Stimulated activated naive CD4-positive, alpha-beta T cell treated with Interleukin-2 at 50 U/mL for 16 hours (primary cell): ENCODE measurements at regions not wholly inside any gene's neighbourhood (a gene's known extent, or its start where the extent isn't known, plus 50 kb on each side); places are given as distances from the start of the nearest gene placed in this dataset.

Source experiments
- DNase-seq: peaks from one replicate; lab custom pipeline; 2025; lab: John Stamatoyannopoulos, UW

GRCh38 chr9:91024841-91025240 lies 223.2 kb downstream of the SYK start:
- DNase-seq: no peak

- DNase-seq: no peak
These were observed 224.2 kb downstream of the SYK start for GRCh38 chr9:91025856-91026255.

DNA sequence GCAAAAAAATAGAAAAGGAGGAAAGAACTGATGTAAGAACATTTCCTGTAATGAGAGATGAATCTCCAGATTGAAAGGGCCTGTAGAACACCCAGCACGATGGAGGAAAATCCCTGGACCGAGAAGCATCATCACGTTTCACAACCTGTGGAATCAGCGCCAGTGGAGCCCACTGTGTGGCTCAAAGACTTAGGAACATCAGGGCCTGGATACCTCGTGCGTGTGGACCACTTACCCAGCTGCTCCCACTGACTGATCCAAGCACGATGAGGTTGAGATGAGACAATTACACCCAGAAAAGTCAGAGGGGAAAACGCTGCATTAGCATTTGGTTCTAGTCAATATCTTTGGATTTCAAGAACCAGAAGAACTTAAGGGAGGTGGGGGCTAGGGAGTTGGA lies 224.6 kb downstream of the SYK start:
- DNase-seq: no peak

DNA sequence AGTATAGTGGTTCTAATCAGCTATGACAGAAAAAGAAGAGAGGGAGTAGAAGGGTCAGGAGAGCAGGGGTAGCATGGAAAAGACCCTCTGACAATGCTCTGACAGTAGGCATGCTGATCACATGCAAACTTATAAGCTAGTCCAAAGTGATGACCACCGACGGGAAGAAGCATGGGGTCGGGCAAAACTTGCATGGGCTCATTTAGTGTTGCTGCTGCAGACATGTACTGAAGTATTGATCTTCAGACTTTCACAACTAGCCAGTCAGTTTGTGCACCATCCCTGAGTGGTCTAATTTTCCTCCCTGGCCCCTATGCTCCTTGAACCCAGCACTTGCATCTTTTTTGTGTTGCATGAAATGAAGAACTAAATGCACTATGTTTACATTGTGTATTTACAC lies 225.4 kb downstream of the SYK start:
- DNase-seq: no peak

DNA sequence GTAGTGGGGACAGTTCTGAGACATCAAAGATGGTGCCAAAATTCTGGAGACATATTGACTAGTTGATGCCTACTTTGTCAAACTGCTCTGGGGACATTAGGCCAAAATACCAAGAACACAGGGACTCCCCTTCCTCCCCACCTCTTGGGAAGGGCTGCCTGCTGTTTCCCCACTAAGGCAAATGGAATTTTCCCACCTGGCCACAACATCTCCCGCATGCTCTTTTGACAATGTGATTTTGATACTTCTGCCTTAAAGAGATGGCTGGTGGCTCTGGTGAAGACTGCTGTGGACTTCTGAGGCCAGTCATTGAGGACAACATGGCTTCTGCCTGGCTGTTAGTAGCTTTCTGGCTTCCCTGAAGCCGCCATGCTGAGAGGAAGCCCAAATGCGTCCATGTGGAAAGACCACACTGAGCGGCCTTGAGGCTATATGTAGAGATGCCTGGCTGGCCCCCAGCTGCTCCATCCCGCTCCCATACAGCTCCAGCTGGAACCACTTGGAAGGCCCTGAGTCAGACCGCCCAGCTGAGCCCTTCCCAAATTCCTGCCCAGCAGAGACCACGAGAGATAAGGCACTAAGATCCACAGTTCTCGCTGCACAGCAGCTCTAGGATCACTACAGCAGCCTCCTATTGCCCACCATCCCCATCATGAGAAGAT lies 226.7 kb downstream of the SYK start:
- no peak for DNase-seq

DNA sequence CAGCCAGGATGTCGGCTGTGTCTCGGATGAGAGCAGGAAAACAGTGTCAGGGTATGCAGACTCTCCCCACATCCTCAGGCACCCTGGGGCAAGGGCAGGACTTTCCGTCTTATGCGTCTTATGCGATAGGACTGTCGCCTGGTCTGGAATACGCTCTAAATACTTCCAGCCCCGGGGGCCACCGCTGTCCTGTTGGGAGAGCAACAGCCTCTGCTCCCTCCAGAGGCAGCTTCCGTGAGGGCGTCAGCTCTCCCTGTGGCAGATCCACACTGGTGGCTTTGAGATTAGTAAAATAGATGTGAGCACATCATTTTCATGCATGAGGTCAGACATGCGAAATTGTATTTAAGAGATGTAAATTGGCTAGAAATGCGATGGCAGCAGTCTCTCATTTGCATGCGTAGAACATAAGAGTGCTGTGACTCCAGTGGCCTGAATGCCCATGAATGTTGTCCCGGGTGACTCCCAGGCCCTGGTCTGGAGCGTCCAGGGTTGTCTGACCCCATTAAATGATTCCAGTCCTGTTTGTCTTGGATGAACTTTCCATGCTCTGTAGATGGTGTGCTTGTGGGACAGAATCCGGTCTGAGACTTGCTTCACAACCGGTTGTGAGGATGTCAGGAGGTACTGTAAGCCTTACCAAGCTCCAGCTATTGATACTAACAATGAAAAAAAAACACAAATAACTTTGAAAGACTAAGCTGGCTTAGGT lies 228.2 kb downstream of the SYK start:
- DNase-seq: no peak

- DNase-seq: no peak
These were observed 230.5 kb downstream of the SYK start for GRCh38 chr9:91032121-91032531.

DNA sequence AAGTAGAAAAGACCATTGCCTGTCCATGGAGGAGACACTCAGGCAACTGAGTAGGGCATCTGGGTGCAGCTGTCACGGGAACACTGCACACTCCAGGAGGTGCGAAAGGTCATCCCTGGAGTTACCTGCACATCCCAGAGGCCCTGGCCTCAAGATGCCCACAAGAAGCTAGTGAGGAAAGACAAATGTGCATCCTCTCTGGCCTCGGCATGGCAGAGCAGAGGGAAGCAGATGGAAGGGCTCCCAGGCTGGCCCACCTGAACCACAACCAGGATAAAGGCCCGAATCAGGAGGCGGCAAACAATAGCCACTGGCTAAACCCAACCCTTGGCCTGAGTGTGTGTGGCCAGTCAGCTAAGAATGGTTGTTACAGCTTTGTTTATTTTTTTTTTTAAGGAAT lies 231.7 kb downstream of the SYK start:
- DNase-seq: no peak

DNA sequence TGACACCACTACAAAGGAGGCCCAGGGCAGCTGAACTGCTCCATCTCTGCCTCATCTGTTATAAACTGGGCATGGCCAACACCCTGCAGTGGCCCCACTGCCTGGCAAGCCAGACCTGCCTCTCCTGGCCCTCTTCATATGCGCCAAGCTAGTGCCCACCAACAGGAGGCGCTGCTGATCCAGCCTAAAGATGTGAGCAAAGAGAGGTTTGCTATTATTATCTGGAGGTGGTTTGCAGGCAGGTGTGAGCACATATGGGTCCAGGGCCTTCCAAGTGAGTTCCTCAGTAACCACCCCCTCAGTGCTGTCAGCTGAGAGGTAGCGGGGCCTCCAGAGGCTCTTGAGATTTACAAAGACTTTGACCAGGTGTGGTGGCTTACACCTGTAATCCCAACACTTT lies 232.2 kb downstream of the SYK start:
- peak; percentile 70 for DNase-seq

GRCh38 chr9:91034521-91034920 lies 232.9 kb downstream of the SYK start:
- DNase-seq: no peak

GRCh38 chr9:91034976-91035824 lies 233.6 kb downstream of the SYK start:
- DNase-seq: no peak

- no peak for DNase-seq
These were observed 234.2 kb downstream of the SYK start for GRCh38 chr9:91035825-91036208.

- DNase-seq: no peak
These were observed 234.7 kb downstream of the SYK start for GRCh38 chr9:91036356-91036755.

GRCh38 chr9:91036826-91037510 lies 235.3 kb downstream of the SYK start:
- DNase-seq: peak; percentile 44

- DNase-seq: no peak
These were observed 236.2 kb downstream of the SYK start for GRCh38 chr9:91037511-91038482.

GRCh38 chr9:91038483-91039124 lies 237.0 kb downstream of the SYK start:
- no peak for DNase-seq

DNA sequence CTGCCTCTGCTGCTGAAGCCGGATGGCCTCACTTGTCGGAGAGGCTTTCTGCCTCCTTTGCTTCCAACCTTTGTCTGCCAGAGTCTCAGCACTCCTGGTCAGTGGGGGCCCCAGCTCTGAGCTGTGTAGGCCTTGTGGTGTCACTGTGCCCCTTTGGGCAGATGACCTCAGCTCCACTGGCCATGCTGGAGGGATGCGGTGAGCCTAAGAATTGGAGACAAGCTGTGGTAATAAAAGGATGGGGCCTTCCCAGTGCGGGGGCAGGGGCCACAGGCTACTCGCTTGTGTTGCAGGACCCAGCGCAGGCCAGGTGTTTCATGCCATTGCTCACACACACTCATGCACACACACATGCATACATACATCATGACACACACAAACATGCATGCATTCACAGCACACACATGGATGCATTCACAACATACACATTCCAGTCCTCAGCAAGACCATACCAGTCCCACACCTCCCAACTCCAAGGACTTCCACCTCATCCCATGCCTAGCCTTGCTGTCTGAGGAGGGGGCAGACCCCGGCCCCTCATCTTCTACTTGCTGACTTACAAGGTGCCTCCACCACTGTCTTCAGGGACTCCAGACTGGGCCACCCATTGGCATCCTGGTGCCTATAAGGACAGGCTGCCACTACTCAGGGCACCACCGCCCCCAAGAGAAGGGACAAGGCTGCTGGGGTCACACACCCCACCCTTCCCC lies 237.7 kb downstream of the SYK start:
- DNase-seq: no peak

- DNase-seq: no peak
These were observed 238.2 kb downstream of the SYK start for GRCh38 chr9:91039835-91040140.

DNA sequence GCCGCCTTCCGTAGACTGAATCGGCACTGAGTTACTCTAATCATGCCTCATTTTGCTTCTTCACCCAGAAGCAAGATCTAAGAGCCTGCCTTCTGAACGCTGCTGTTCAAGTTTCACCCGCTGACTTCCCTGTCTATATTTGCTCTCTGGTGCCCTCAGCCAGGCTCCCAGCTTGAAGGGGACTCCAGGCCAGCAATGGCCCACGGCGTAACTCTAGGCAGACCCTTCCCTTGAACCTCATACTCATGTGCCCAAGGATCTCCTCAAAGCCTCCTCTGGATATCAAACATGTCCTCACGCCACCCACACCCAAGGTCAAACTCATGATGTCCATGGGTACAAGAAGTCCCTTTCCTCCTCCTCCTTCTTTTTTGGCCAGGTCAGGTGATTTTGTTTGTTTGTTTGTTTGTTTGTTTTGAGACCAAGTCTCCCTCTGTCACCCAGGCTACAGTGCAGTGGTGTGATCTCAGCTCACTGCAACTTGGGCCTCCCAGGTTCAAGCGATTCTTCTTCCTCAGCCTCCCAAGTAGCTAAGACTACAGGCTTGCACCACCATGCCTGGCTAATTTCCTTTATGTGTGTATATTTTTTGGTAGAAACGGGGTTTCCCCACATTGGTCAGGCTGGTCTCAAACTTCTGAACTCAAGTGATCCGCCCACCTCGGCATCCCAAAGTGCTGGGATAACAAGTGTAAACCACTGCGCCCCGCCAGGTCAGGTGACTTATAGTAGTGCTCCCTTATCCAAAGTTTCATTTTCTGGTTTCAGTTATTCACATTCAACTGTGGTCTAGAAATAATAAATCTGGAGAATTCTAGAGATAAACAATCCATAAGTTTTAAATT lies 239.0 kb downstream of the SYK start:
- no peak for DNase-seq
